ENCODE measurements at regions not wholly inside any gene's neighbourhood (a gene's known extent, or its start where the extent isn't known, plus 50 kb on each side); places are given as distances from the start of the nearest gene placed in this dataset.

DNA sequence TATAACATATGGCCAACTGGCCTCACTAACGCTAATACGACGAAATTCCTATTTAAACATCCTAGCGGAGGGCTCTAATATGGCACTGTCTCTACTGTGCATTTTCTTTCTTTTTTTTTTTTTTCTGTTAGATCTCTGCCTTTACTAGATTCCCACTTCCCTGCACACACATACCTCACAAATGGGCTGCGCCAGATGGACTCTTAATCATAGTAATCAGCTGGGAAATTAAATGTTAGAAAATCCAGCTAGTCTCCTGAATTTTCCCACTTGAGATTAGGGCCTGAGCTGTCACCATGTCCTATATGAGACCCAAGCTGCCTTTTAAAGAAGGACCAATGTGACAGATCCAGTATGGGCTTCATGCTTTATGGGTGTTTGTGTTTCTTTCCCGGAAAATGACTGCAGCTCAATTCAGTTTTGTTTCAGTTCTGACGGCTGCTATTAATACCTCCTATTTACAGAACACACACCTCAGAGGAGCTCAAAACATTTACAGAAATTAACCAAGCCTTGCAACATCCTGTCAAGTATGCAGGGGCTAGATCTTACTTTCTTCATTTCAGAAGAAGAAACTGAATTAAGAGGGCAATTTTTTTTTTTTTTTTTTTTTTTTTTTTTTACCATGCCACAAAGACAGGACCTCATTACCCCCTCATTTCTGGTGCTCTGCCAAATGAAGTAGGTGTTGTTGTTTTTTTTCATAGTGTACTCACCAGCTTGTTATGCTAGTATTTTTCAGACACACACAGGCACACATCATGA, 49.8 kb upstream of the BLID start:
- no peak for DNase-seq

All from GDM1 (cell line).